ENCODE measurements at regions not wholly inside any gene's neighbourhood (a gene's known extent, or its start where the extent isn't known, plus 50 kb on each side); places are given as distances from the start of the nearest gene placed in this dataset.

DNA sequence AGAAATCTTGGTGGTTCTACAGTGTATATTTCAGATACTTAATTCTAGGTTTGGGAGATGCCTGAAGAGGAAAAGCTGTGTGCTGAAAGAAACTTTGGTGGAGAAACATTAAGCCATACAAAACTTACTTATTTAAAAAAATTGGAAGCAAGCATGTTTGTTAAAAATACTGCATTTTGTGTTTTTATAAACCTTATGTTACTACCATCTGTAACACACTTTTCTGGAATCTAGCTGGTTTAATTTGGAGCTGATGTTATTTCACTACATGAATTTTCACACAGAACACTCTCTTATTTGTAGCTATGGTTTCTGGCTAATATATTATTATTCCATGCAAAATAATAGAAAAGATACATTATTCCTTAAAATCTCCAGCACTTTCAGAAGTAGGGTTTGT is 710.7 kb downstream of the ADGRL2 start:
- H3K4me3 ChIP-seq (ENCODE audit: low read depth, low read length, poor library complexity, severe bottlenecking) = no peak overlapping the region
- no peak for TF ChIP-seq EZH2 (IDR thresholded peaks at IDR 0.05; ENCODE audit: borderline replicate concordance, low read length)
- TF ChIP-seq, protein P1, sequence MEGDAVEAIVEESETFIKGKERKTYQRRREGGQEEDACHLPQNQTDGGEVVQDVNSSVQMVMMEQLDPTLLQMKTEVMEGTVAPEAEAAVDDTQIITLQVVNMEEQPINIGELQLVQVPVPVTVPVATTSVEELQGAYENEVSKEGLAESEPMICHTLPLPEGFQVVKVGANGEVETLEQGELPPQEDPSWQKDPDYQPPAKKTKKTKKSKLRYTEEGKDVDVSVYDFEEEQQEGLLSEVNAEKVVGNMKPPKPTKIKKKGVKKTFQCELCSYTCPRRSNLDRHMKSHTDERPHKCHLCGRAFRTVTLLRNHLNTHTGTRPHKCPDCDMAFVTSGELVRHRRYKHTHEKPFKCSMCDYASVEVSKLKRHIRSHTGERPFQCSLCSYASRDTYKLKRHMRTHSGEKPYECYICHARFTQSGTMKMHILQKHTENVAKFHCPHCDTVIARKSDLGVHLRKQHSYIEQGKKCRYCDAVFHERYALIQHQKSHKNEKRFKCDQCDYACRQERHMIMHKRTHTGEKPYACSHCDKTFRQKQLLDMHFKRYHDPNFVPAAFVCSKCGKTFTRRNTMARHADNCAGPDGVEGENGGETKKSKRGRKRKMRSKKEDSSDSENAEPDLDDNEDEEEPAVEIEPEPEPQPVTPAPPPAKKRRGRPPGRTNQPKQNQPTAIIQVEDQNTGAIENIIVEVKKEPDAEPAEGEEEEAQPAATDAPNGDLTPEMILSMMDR (IDR thresholded peaks at IDR 0.05; ENCODE audit: low read length) = no peak
- no peaks in the 10 kb centered on the region for H3K9me2 ChIP-seq (ENCODE audit: low read depth, low read length)
- no peak overlapping the region for H2AFZ ChIP-seq (ENCODE audit: low read length)
- no peaks in the 10 kb centered on the region for H3K27me3 ChIP-seq (ENCODE audit: insufficient read depth, low read length)
- H3K9ac ChIP-seq (ENCODE audit: low read length) = no peak overlapping the region
- no peaks in the 10 kb centered on the region for H3K36me3 ChIP-seq (ENCODE audit: insufficient read depth, low read length)
- H4K20me1 ChIP-seq (ENCODE audit: insufficient read depth, low read length) = no peaks in the 10 kb centered on the region
- no peaks in the 10 kb centered on the region for H3K9me3 ChIP-seq (ENCODE audit: low read length)
- no peak overlapping the region for H3K4me2 ChIP-seq (ENCODE audit: low read length)
- no peaks in the 10 kb centered on the region for H3K79me2 ChIP-seq (ENCODE audit: insufficient read depth, low read length)
- no peak overlapping the region for H3K27ac ChIP-seq (ENCODE audit: low read depth, low read length, poor library complexity, severe bottlenecking)
- H3F3A ChIP-seq (ENCODE audit: insufficient read depth, low read length) = no peaks in the 10 kb centered on the region
- no peaks in the 10 kb centered on the region for H3K4me1 ChIP-seq (ENCODE audit: insufficient read depth, low read length, severe bottlenecking)

DNA sequence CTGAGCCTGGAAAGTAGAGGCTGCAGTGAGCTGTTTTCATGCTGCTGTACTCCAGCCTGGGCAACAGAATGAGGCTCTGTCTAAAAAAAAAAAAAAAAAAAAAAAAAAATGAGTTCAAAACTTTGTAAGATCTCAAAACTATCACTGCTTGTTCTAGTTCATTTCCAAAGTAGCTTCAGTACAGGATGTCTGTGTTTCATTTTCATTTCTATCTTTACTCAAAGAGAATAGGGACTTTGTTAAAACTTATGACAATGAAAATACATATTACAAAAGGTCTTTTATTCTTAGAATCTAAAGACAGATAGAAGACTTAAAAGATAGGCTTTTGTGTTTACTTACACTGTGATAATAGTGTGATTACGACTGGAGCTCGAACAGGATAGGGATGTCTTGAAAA is 709.7 kb downstream of the ADGRL2 start:
- H2AFZ ChIP-seq (ENCODE audit: low read length) = no peak overlapping the region
- H3K4me2 ChIP-seq (ENCODE audit: low read length) = no peak overlapping the region
- H3K27me3 ChIP-seq (ENCODE audit: insufficient read depth, low read length) = no peaks in the 10 kb centered on the region
- H3K4me1 ChIP-seq (ENCODE audit: insufficient read depth, low read length, severe bottlenecking) = no peaks in the 10 kb centered on the region
- no peak overlapping the region for H3K9ac ChIP-seq (ENCODE audit: low read length)
- no peaks in the 10 kb centered on the region for H3F3A ChIP-seq (ENCODE audit: insufficient read depth, low read length)
- no peaks in the 10 kb centered on the region for H3K9me2 ChIP-seq (ENCODE audit: low read depth, low read length)
- no peaks in the 10 kb centered on the region for H3K79me2 ChIP-seq (ENCODE audit: insufficient read depth, low read length)
- no peak overlapping the region for H3K27ac ChIP-seq (ENCODE audit: low read depth, low read length, poor library complexity, severe bottlenecking)
- no peak overlapping the region for H3K4me3 ChIP-seq (ENCODE audit: low read depth, low read length, poor library complexity, severe bottlenecking)
- no peaks in the 10 kb centered on the region for H3K9me3 ChIP-seq (ENCODE audit: low read length)
- H4K20me1 ChIP-seq (ENCODE audit: insufficient read depth, low read length) = no peaks in the 10 kb centered on the region
- no peaks in the 10 kb centered on the region for H3K36me3 ChIP-seq (ENCODE audit: insufficient read depth, low read length)
- no peak for TF ChIP-seq EZH2 (IDR thresholded peaks at IDR 0.05; ENCODE audit: borderline replicate concordance, low read length)

- Histone ChIP-seq H3K27ac (ENCODE audit: low read depth, low read length, poor library complexity, severe bottlenecking) (no peak overlapping the region), H3K27me3 (ENCODE audit: insufficient read depth, low read length) (no peaks in the 10 kb centered on the region), H3K4me3 (ENCODE audit: low read depth, low read length, poor library complexity, severe bottlenecking) (no peak overlapping the region), H4K20me1 (ENCODE audit: insufficient read depth, low read length) (no peaks in the 10 kb centered on the region), H3K9me3 (ENCODE audit: low read length) (no peaks in the 10 kb centered on the region), H2AFZ (ENCODE audit: low read length) (no peak overlapping the region), H3K36me3 (ENCODE audit: insufficient read depth, low read length) (no peaks in the 10 kb centered on the region), H3K4me2 (ENCODE audit: low read length) (no peak overlapping the region), H3K4me1 (ENCODE audit: insufficient read depth, low read length, severe bottlenecking) (no peaks in the 10 kb centered on the region), H3K9me2 (ENCODE audit: low read depth, low read length) (no peaks in the 10 kb centered on the region), H3K79me2 (ENCODE audit: insufficient read depth, low read length) (no peaks in the 10 kb centered on the region), H3F3A (ENCODE audit: insufficient read depth, low read length) (no peaks in the 10 kb centered on the region), H3K9ac (ENCODE audit: low read length) (no peak overlapping the region)
- TF ChIP-seq, protein P1 (IDR thresholded peaks at IDR 0.05; ENCODE audit: low read length) = no peak
- TF ChIP-seq EZH2 (IDR thresholded peaks at IDR 0.05; ENCODE audit: borderline replicate concordance, low read length) = no peak
These were observed 706.3 kb downstream of the ADGRL2 start for GRCh38 chr1:82507011-82507410.

GRCh38 chr1:82503822-82504221 is 703.1 kb downstream of the ADGRL2 start:
- H3K27ac ChIP-seq (ENCODE audit: low read depth, low read length, poor library complexity, severe bottlenecking) = no peak overlapping the region
- no peaks in the 10 kb centered on the region for H3K9me2 ChIP-seq (ENCODE audit: low read depth, low read length)

More at GRCh38 chr1:82503822-82504221, 703.1 kb downstream of the ADGRL2 start:
- no peak for TF ChIP-seq EZH2 (IDR thresholded peaks at IDR 0.05; ENCODE audit: borderline replicate concordance, low read length)
- TF ChIP-seq, protein P1 (IDR thresholded peaks at IDR 0.05; ENCODE audit: low read length) = no peak
- Histone ChIP-seq H3F3A (ENCODE audit: insufficient read depth, low read length) (no peaks in the 10 kb centered on the region), H3K4me3 (ENCODE audit: low read depth, low read length, poor library complexity, severe bottlenecking) (no peak overlapping the region), H3K9me3 (ENCODE audit: low read length) (no peaks in the 10 kb centered on the region), H3K27me3 (ENCODE audit: insufficient read depth, low read length) (no peaks in the 10 kb centered on the region), H3K9ac (ENCODE audit: low read length) (no peak overlapping the region), H3K36me3 (ENCODE audit: insufficient read depth, low read length) (no peaks in the 10 kb centered on the region), H3K4me1 (ENCODE audit: insufficient read depth, low read length, severe bottlenecking) (no peaks in the 10 kb centered on the region), H4K20me1 (ENCODE audit: insufficient read depth, low read length) (no peaks in the 10 kb centered on the region), H2AFZ (ENCODE audit: low read length) (no peak overlapping the region), H3K79me2 (ENCODE audit: insufficient read depth, low read length) (no peaks in the 10 kb centered on the region), H3K4me2 (ENCODE audit: low read length) (no peak overlapping the region)
